Liver (tissue), 3 donors: ENCODE measurements at regions not wholly inside any gene's neighbourhood (a gene's known extent, or its start where the extent isn't known, plus 50 kb on each side); places are given as distances from the start of the nearest gene placed in this dataset.

Experiments
- ATF3 ChIP-seq: IDR thresholded peaks from 2 replicates; pipeline ENCODE4 v1.6.1; 2016; ENCODE audit warnings: antibody characterized with exemption
- CTCF ChIP-seq: fragments of 150-350 bp; IDR thresholded peaks from 2 replicates; pipeline ENCODE4 v1.5.1; 2017; ENCODE audit warnings: improper control_type of control experiment, low read depth, low read length; ENCODE audit not compliant: missing input control
- FOXA1 ChIP-seq: IDR thresholded peaks from 2 replicates; pipeline ENCODE4 v1.6.1; 2016; ENCODE audit warnings: antibody characterized with exemption
- GABPA ChIP-seq, 2 donors: IDR thresholded peaks in 1 of 2; conservative IDR thresholded peaks in 1 of 2; 2 replicates each; pipeline ENCODE4 v1.6.1; 2016; ENCODE audit warnings: antibody characterized with exemption in 2 of 2, mild to moderate bottlenecking in 1 of 2, moderate library complexity in 1 of 2
- JUND ChIP-seq, 2 donors: IDR thresholded peaks; 2 replicates each; pipeline ENCODE4 v1.6.1; 2016; ENCODE audit warnings: antibody characterized with exemption in 2 of 2
- NR2F2 ChIP-seq: IDR thresholded peaks from 2 replicates; pipeline ENCODE4 v1.6.1; 2016; ENCODE audit warnings: antibody characterized with exemption
- RAD21 ChIP-seq, 2 donors: IDR thresholded peaks; 2 replicates each; pipeline ENCODE4 v1.6.1; 2016; ENCODE audit warnings: antibody characterized with exemption in 2 of 2, mild to moderate bottlenecking in 2 of 2
- REST ChIP-seq: IDR thresholded peaks from 2 replicates; pipeline ENCODE4 v1.6.1; 2016; ENCODE audit warnings: antibody characterized with exemption, mild to moderate bottlenecking
- RXRA ChIP-seq, 2 donors: IDR thresholded peaks; 2 replicates each; pipeline ENCODE4 v1.6.1; 2017 to 2018; ENCODE audit warnings: antibody characterized with exemption in 2 of 2, mild to moderate bottlenecking in 1 of 2
- SP1 ChIP-seq: IDR thresholded peaks from 2 replicates; pipeline ENCODE4 v1.6.1; 2018; ENCODE audit warnings: antibody characterized with exemption, mild to moderate bottlenecking
- TAF1 ChIP-seq: conservative IDR thresholded peaks from 2 replicates; pipeline ENCODE4 v1.6.1; 2016; ENCODE audit warnings: antibody characterized with exemption, mild to moderate bottlenecking
- YY1 ChIP-seq: IDR thresholded peaks from 2 replicates; pipeline ENCODE4 v1.6.1; 2016; ENCODE audit warnings: antibody characterized with exemption, mild to moderate bottlenecking
- ZBTB33 ChIP-seq: IDR thresholded peaks from 2 replicates; pipeline ENCODE4 v1.6.1; 2016; ENCODE audit warnings: antibody characterized with exemption
- TF ChIP-seq, protein P1 (sequence below): IDR thresholded peaks from 2 replicates; pipeline ENCODE4 v1.6.1; 2016; ENCODE audit warnings: antibody characterized with exemption
- donor health status: healthy.
- donor health status: healthy.

GRCh38 chr5:112549127-112549526, 130.1 kb upstream of the EPB41L4A start:
- TF ChIP-seq CTCF (no peak), YY1 (no peak), REST (no peak), JUND (IDR thresholded peaks at IDR 0.05) (no peak), ATF3 (no peak), TAF1 (no peak), NR2F2 (no peak), SP1 (no peak), FOXA1 (no peak), RAD21 (IDR thresholded peaks at IDR 0.05) (no peak), GABPA (IDR thresholded peaks at IDR 0.05 in 1 of 2, conservative IDR thresholded peaks at IDR 0.05 in 1 of 2) (no peak), RXRA (IDR thresholded peaks at IDR 0.05) (no peak), ZBTB33 (no peak)
- TF ChIP-seq, protein P1, sequence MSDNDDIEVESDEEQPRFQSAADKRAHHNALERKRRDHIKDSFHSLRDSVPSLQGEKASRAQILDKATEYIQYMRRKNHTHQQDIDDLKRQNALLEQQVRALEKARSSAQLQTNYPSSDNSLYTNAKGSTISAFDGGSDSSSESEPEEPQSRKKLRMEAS, result no peak
